Heart left ventricle (tissue), 16 donors: ENCODE measurements at regions not wholly inside any gene's neighbourhood (a gene's known extent, or its start where the extent isn't known, plus 50 kb on each side); places are given as distances from the start of the nearest gene placed in this dataset.

Source experiments
- ATAC-seq, 4 donors: fragments of 200-7000 bp; cut with Tn5 transposase; one replicate each; pipeline ENCODE4 v1.9.1; 2020 to 2022; ENCODE audit warnings: moderate library complexity in 4 of 4, mild to moderate bottlenecking in 3 of 4, moderate number of reproducible peaks in 1 of 4
- DNase-seq, 5 donors: peaks; one replicate each; pipeline ENCODE4 v3.0.0-alpha.2; 2020
- H3K27ac ChIP-seq, 12 donors: fragments of 200-600 bp; sonication (generic) in 4 of 12; one replicate each; pipeline versions ENCODE4 v1.5.0 to v1.8.0; 2016 to 2022; ENCODE audit warnings: mild to moderate bottlenecking in 2 of 12
- H3K27me3 ChIP-seq, 9 donors: fragments of 200-600 bp; sonication (generic) in 2 of 9; one replicate each; pipeline versions ENCODE4 v1.5.1 to v1.8.0; 2016 to 2022; ENCODE audit warnings: mild to moderate bottlenecking in 3 of 9
- H3K36me3 ChIP-seq, 9 donors: fragments of 200-600 bp; sonication (generic) in 2 of 9; one replicate each; pipeline versions ENCODE4 v1.5.0 to v1.8.0; 2018 to 2022; ENCODE audit warnings: mild to moderate bottlenecking in 2 of 9
- H3K4me1 ChIP-seq, 12 donors: fragments of 200-600 bp; sonication (generic) in 4 of 12; one replicate each; pipeline versions ENCODE4 v1.5.0 to v1.8.0; 2016 to 2022; ENCODE audit warnings: mild to moderate bottlenecking in 3 of 12
- H3K4me3 ChIP-seq, 12 donors: fragments of 200-600 bp; sonication (generic) in 4 of 12; one replicate each; pipeline versions ENCODE4 v1.5.0 to v1.8.0; 2017 to 2022; ENCODE audit warnings: mild to moderate bottlenecking in 9 of 12, moderate library complexity in 4 of 12
- H3K9me3 ChIP-seq, 12 donors: fragments of 200-600 bp; sonication (generic) in 4 of 12; one replicate each; pipeline versions ENCODE4 v1.5.0 to v1.8.0; 2016 to 2022; ENCODE audit warnings: mild to moderate bottlenecking in 1 of 12
- CTCF ChIP-seq, 12 donors: fragments of 200-600 bp; sonication (generic) in 4 of 12; IDR thresholded peaks; one replicate each; pipeline versions ENCODE4 v1.5.0 to v1.8.0; 2018 to 2022; ENCODE audit warnings: antibody characterized with exemption in 12 of 12, mild to moderate bottlenecking in 5 of 12
- POLR2A ChIP-seq, 2 donors: fragments of 450-650 bp; IDR thresholded peaks; one replicate each; pipeline ENCODE4 v1.6.1; 2017; ENCODE audit warnings: antibody characterized with exemption in 2 of 2, mild to moderate bottlenecking in 2 of 2, moderate library complexity in 2 of 2
- WGBS, 4 donors: extraction: QIAGEN DNeasy Blood & Tissue Kit in 2 of 4; methylation state at CpG; one replicate each; pipeline versions ENCODE4 v1.1.5 to v1.1.7; 2013 to 2018; 5-methylcytosine and 5-hydroxymethylcytosine counted together
- intact Hi-C, 10 donors: fragments of 100-400 bp; cut with DNase I; formaldehyde crosslinking; loops; one replicate each; pipeline versions ENCODE4 v1.11.1 to v1.14.2; 2022
- donor health status: ischemic (EF 13 %, LVEDD 7.1; RV severe dilation, severe dysfunction).
- donor health status: healthy with polysubstance abuse.
- donor health status: DM: no; HTN: yes; CAD: no.
- donor health status: DM: no; HTN: no; CAD: no.
- donor health status: ischemic (EF 25% LVEDD 6.9; RV normal size, moderate dysfunction).
- donor health status: ischemic (EF 25% LVEDD 5.7; RV mildly dilated, moderate dysfunction).
- donor health status: healthy.
- donor health status: DM: yes; HTN: yes; CAD: no.
- donor health status: ischemic (EF 35%, LVEDD 5.7; RV mildly dilated, moderate dysfunction).
- donor health status: nonischemic (EF 11% LVEDD 7.7; RV severe dilation, severe dysfunction).
- donor health status: DM: yes; HTN: yes; CAD: no.
- donor health status: PGD.
- donor health status: ischemic (EF 29% LVEDD 5.4; RV normal size, mild dysfunction).
- donor health status: nonischemic (EF 23%, LVEDD 6.1; RV moderate dilation, normal function).

DNA sequence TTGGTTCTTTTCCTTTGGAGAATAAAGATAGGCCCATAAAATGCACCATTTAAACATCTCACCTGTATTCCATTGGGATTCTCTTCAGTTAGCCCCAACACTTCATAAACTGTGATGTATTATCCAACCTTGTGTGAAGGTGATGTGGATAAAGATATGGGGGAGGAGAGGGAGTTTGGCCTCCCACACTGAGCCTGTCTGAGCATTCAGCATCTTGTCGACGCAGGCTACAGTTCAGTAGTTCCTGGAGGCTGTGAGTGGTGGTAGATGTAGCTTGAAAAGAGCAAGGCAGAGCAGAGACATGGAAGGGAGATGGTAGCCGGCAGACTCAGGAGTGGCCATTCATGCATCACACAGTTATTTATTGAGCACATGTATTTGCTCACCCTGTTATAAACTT lies 292.4 kb upstream of the PITX2 start:
- intact Hi-C loops = no loop called here
- no peak for TF ChIP-seq POLR2A (IDR thresholded peaks at IDR 0.05)
- no peaks in the 10 kb centered on the region for H3K36me3 ChIP-seq
- 46 to 50% (median 49%) methylated on average over 3 of the region's 3 CpGs for WGBS, 4 donors
- ATAC-seq (no peak), DNase-seq (no peak)
- H3K4me1 ChIP-seq = no peaks in the 10 kb centered on the region
- H3K27me3 ChIP-seq = no peaks in the 10 kb centered on the region
- H3K9me3 ChIP-seq = no peaks in the 10 kb centered on the region
- H3K4me3 ChIP-seq = no peak overlapping the region
- no peak overlapping the region for H3K27ac ChIP-seq

GRCh38 chr4:110916505-110916904 lies 293.6 kb upstream of the PITX2 start:
- no peak overlapping the region for H3K4me3 ChIP-seq
- H3K4me1 ChIP-seq = no peaks in the 10 kb centered on the region
- no peak for DNase-seq
- no peaks in the 10 kb centered on the region for H3K9me3 ChIP-seq
- intact Hi-C loops = no loop called here
- no peaks in the 10 kb centered on the region for H3K27me3 ChIP-seq
- 46 to 55% (median 50%) methylated on average over 2 of the region's 2 CpGs for WGBS, 4 donors
- no peak for ATAC-seq
- no peaks in the 10 kb centered on the region for H3K36me3 ChIP-seq
- TF ChIP-seq CTCF (IDR thresholded peaks at IDR 0.05) (no peak), POLR2A (IDR thresholded peaks at IDR 0.05) (no peak)
- no peak overlapping the region for H3K27ac ChIP-seq

DNA sequence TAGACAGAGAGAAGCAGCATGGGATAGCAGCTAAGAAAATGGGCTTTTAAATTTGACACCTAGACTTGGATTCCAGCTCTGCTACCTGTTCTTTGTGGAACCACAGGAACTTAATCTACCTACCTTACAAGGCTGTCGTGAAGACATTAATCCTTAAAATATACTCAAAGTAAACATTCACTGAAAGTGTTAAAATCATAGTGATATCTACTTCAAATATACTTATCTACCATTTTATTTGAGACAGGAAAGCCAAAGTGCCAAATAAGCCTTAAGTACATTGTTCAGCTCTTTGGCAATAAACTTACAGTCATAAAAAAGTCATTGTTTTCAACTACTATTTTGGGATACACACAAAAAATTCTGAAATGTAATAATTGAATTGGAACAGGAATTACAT lies 295.0 kb upstream of the PITX2 start:
- Histone ChIP-seq H3K4me1 (no peaks in the 10 kb centered on the region), H3K27ac (no peak overlapping the region), H3K9me3 (no peaks in the 10 kb centered on the region), H3K4me3 (no peak overlapping the region), H3K36me3 (no peaks in the 10 kb centered on the region), H3K27me3 (no peaks in the 10 kb centered on the region)
- intact Hi-C loops = no loop called here
- TF ChIP-seq CTCF (IDR thresholded peaks at IDR 0.05) = no peak
- TF ChIP-seq POLR2A (IDR thresholded peaks at IDR 0.05) = no peak
- 71 to 83% (median 75%) methylated on average over 1 of the region's 1 CpG for WGBS, 4 donors
- DNase-seq = no peak
- ATAC-seq = no peak

- ATAC-seq (no peak), DNase-seq (no peak)
- H3K27ac ChIP-seq = no peak overlapping the region
- TF ChIP-seq POLR2A (IDR thresholded peaks at IDR 0.05) (no peak), CTCF (IDR thresholded peaks at IDR 0.05) (no peak)
- H3K4me1 ChIP-seq = no peaks in the 10 kb centered on the region
- WGBS, 4 donors = 92 to 96% (median 94%) methylated on average over 2 of the region's 2 CpGs
- no peaks in the 10 kb centered on the region for H3K9me3 ChIP-seq
- no peaks in the 10 kb centered on the region for H3K36me3 ChIP-seq
- no peaks in the 10 kb centered on the region for H3K27me3 ChIP-seq
- intact Hi-C loops = no loop called here
- H3K4me3 ChIP-seq = no peak overlapping the region
Measured at GRCh38 chr4:110920990-110921389, 298.1 kb upstream of the PITX2 start.

- WGBS, 4 donors = 50 to 58% (median 56%) methylated on average over 2 of the region's 2 CpGs
- TF ChIP-seq CTCF (IDR thresholded peaks at IDR 0.05) (no peak), POLR2A (IDR thresholded peaks at IDR 0.05) (no peak)
- Histone ChIP-seq H3K4me3 (no peak overlapping the region), H3K27me3 (peaks cover 0 to 5% (median 0%) of the 10 kb centered on the region in 9 donors), H3K9me3 (no peaks in the 10 kb centered on the region), H3K27ac (no peak overlapping the region), H3K4me1 (no peaks in the 10 kb centered on the region), H3K36me3 (no peaks in the 10 kb centered on the region)
- DNase-seq (no peak), ATAC-seq (no peak)
- intact Hi-C loops = no loop called here
Measured at GRCh38 chr4:110924761-110925160, 301.9 kb upstream of the PITX2 start.
